ENCODE measurements at regions not wholly inside any gene's neighbourhood (a gene's known extent, or its start where the extent isn't known, plus 50 kb on each side); places are given as distances from the start of the nearest gene placed in this dataset.

- ATAC-seq (no peak), DNase-seq (no peak)
- TF ChIP-seq, protein P1, sequence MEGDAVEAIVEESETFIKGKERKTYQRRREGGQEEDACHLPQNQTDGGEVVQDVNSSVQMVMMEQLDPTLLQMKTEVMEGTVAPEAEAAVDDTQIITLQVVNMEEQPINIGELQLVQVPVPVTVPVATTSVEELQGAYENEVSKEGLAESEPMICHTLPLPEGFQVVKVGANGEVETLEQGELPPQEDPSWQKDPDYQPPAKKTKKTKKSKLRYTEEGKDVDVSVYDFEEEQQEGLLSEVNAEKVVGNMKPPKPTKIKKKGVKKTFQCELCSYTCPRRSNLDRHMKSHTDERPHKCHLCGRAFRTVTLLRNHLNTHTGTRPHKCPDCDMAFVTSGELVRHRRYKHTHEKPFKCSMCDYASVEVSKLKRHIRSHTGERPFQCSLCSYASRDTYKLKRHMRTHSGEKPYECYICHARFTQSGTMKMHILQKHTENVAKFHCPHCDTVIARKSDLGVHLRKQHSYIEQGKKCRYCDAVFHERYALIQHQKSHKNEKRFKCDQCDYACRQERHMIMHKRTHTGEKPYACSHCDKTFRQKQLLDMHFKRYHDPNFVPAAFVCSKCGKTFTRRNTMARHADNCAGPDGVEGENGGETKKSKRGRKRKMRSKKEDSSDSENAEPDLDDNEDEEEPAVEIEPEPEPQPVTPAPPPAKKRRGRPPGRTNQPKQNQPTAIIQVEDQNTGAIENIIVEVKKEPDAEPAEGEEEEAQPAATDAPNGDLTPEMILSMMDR (IDR thresholded peaks at IDR 0.05), result no peak
- Histone ChIP-seq H3K27me3 (no peaks in the 10 kb centered on the region), H3K4me1 (no peaks in the 10 kb centered on the region), H3K9me3 (no peaks in the 10 kb centered on the region), H3K4me3 (no peak overlapping the region), H3K36me3 (replicated peaks in 1 of 2; ENCODE audit: insufficient read depth in 1 of 2, low read depth in 2 of 2) (no peaks in the 10 kb centered on the region), H3K27ac (no peak overlapping the region)
- 94% methylated on average over 3 of the region's 3 CpGs for WGBS, 2 donors
- intact Hi-C loops (cut with DNase I), result no loop called here
Observed at GRCh38 chr9:8143677-8144076, 344.1 kb upstream of the DMAC1 start.

DNA sequence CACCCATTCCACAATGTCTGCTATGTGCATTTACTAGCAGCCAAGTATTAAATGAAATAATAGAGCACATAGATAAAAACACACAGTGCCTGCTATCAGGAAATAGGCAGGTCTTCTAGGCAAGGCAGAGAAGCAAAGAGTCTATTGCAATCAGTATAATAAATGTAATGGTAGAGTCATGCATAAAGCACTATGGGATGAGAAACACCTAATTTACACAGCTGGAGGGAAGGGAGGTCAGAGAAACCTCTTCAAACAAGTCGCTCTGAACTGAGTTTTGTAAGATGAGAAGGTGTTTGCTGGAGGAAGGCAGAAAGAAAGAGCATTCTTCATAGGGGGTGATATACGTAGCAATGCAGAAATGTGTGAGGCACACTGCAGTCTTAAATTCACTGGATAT, 341.0 kb upstream of the DMAC1 start:
- intact Hi-C loops (cut with DNase I), result no loop called here
- no peaks in the 10 kb centered on the region for H3K4me1 ChIP-seq
- WGBS, 2 donors, result 38 to 53% methylated on average over 2 of the region's 2 CpGs
- no peaks in the 10 kb centered on the region for H3K9me3 ChIP-seq
- no peak overlapping the region for H3K4me3 ChIP-seq
- ATAC-seq, result no peak
- H3K36me3 ChIP-seq (replicated peaks in 1 of 2; ENCODE audit: insufficient read depth in 1 of 2, low read depth in 2 of 2), result no peaks in the 10 kb centered on the region
- no peak for DNase-seq
- no peaks in the 10 kb centered on the region for H3K27me3 ChIP-seq
- no peak for TF ChIP-seq POLR2A (IDR thresholded peaks at IDR 0.05)
- TF ChIP-seq, protein P1 (IDR thresholded peaks at IDR 0.05), result no peak
- no peak overlapping the region for H3K27ac ChIP-seq

- H3K4me1 ChIP-seq, result no peaks in the 10 kb centered on the region
- DNase-seq (no peak), ATAC-seq (no peak)
- H3K9me3 ChIP-seq, result no peaks in the 10 kb centered on the region
- 92% methylated on average over 1 of the region's 1 CpG for WGBS, 2 donors
- TF ChIP-seq, protein P1 (IDR thresholded peaks at IDR 0.05), result no peak
- no peak for TF ChIP-seq POLR2A (IDR thresholded peaks at IDR 0.05)
- no peak overlapping the region for H3K27ac ChIP-seq
- no peak overlapping the region for H3K4me3 ChIP-seq
- no peaks in the 10 kb centered on the region for H3K36me3 ChIP-seq (replicated peaks in 1 of 2; ENCODE audit: insufficient read depth in 1 of 2, low read depth in 2 of 2)
- intact Hi-C loops (cut with DNase I), result no loop called here
- H3K27me3 ChIP-seq, result no peaks in the 10 kb centered on the region
Observed at GRCh38 chr9:8139756-8140155, 340.2 kb upstream of the DMAC1 start.

DNA sequence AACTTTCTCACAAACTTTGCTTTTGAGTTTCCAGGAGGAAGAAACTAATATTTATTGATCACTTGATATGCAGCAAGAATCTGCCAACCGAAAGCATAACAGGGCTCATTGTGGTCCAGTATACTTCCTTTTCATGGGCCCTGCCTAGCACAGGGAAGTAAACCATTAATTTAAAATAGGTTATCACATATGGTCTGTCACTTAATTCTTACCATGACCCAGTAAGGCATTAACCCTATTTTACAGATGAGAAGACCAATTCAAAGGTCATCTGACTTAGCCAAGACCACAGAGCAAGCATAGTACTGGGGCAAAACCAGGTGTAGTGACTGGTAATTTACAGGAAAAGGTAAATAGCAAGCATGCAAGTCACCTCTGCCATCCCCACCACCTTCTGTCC, 336.9 kb upstream of the DMAC1 start:
- TF ChIP-seq, protein P1 (IDR thresholded peaks at IDR 0.05), result no peak
- TF ChIP-seq POLR2A (IDR thresholded peaks at IDR 0.05), result no peak
- Histone ChIP-seq H3K4me1 (no peaks in the 10 kb centered on the region), H3K36me3 (replicated peaks in 1 of 2; ENCODE audit: insufficient read depth in 1 of 2, low read depth in 2 of 2) (no peaks in the 10 kb centered on the region), H3K27ac (no peak overlapping the region), H3K27me3 (no peaks in the 10 kb centered on the region), H3K4me3 (no peak overlapping the region), H3K9me3 (no peaks in the 10 kb centered on the region)
- WGBS, 2 donors, result 70 to 71% methylated on average over 1 of the region's 1 CpG
- intact Hi-C loops (cut with DNase I), result no loop called here
- ATAC-seq (no peak), DNase-seq (no peak)

GRCh38 chr9:8134635-8135034, 335.1 kb upstream of the DMAC1 start:
- intact Hi-C loops (cut with DNase I), result no loop called here
- Histone ChIP-seq H3K4me1 (no peaks in the 10 kb centered on the region), H3K27ac (no peak overlapping the region), H3K27me3 (no peaks in the 10 kb centered on the region), H3K36me3 (replicated peaks in 1 of 2; ENCODE audit: insufficient read depth in 1 of 2, low read depth in 2 of 2) (no peaks in the 10 kb centered on the region), H3K4me3 (no peak overlapping the region), H3K9me3 (no peaks in the 10 kb centered on the region)
- DNase-seq (no peak), ATAC-seq (no peak)
- TF ChIP-seq, protein P1 (IDR thresholded peaks at IDR 0.05), result no peak
- TF ChIP-seq POLR2A (IDR thresholded peaks at IDR 0.05), result no peak
- WGBS, 2 donors, result 68 to 81% methylated on average over 3 of the region's 3 CpGs

Measured in body of pancreas (tissue), 4 donors.